ENCODE measurements at regions not wholly inside any gene's neighbourhood (a gene's known extent, or its start where the extent isn't known, plus 50 kb on each side); places are given as distances from the start of the nearest gene placed in this dataset.

GRCh38 chr2:48116497-48116896, 198.0 kb upstream of the FOXN2 start:
- Mint-ChIP-seq H3K9me3 (ENCODE audit: unreplicated experiment) (no peaks in the 10 kb centered on the region), H3K27me3 (ENCODE audit: insufficient read depth, unreplicated experiment) (no peaks in the 10 kb centered on the region), H3K4me3 (ENCODE audit: unreplicated experiment) (no peak overlapping the region), H3K4me1 (ENCODE audit: low read depth, unreplicated experiment) (peaks cover 22% of the 10 kb centered on the region), H3K36me3 (ENCODE audit: insufficient read depth, unreplicated experiment) (no peaks in the 10 kb centered on the region), H3K27ac (ENCODE audit: unreplicated experiment) (no peak overlapping the region)
- ChIA-PET CTCF (no interaction called here), POLR2A (no interaction called here)
- intact Hi-C loops (cut with micrococcal nuclease; ENCODE audit: unreplicated experiment): no loop called here
- H3K36me3 ChIP-seq (ENCODE audit: control insufficient read depth, insufficient read depth, low read length): no peaks in the 10 kb centered on the region
- no peak overlapping the region for H3K4me3 ChIP-seq (ENCODE audit: low read depth, low read length)
- no peak for TF ChIP-seq CTCF (IDR thresholded peaks at IDR 0.05; ENCODE audit: insufficient read depth in 1 of 2, low read depth in 1 of 2, low read length in 1 of 2, severe bottlenecking in 1 of 2, unreplicated experiment in 1 of 2)
- H3K27me3 ChIP-seq (replicated peaks; ENCODE audit: control insufficient read depth, insufficient read depth, low read length): no peaks in the 10 kb centered on the region
- BruUV-seq (replicated peaks): no TSS peak
- peaks cover 34% of the 10 kb centered on the region for H3K4me1 ChIP-seq
- no peaks in the 10 kb centered on the region for H3K9me3 ChIP-seq
- DNase-seq: no peak

GRCh38 chr2:48118895-48119294, 195.6 kb upstream of the FOXN2 start:
- no peak for DNase-seq
- POLR2A ChIA-PET: no interaction called here
- Mint-ChIP-seq H3K9me3 (ENCODE audit: unreplicated experiment) (no peaks in the 10 kb centered on the region), H3K4me3 (ENCODE audit: unreplicated experiment) (no peak overlapping the region), H3K27me3 (ENCODE audit: insufficient read depth, unreplicated experiment) (no peaks in the 10 kb centered on the region), H3K27ac (ENCODE audit: unreplicated experiment) (no peak overlapping the region), H3K4me1 (ENCODE audit: low read depth, unreplicated experiment) (peaks cover 15% of the 10 kb centered on the region), H3K36me3 (ENCODE audit: insufficient read depth, unreplicated experiment) (no peaks in the 10 kb centered on the region)
- CTCF ChIA-PET: no interaction called here
- Histone ChIP-seq H3K9me3 (no peaks in the 10 kb centered on the region), H3K36me3 (ENCODE audit: control insufficient read depth, insufficient read depth, low read length) (no peaks in the 10 kb centered on the region), H3K27me3 (replicated peaks; ENCODE audit: control insufficient read depth, insufficient read depth, low read length) (no peaks in the 10 kb centered on the region), H3K4me3 (ENCODE audit: low read depth, low read length) (no peak overlapping the region), H3K4me1 (peaks cover 13% of the 10 kb centered on the region)
- no peak for TF ChIP-seq CTCF (IDR thresholded peaks at IDR 0.05; ENCODE audit: insufficient read depth in 1 of 2, low read depth in 1 of 2, low read length in 1 of 2, severe bottlenecking in 1 of 2, unreplicated experiment in 1 of 2)
- BruUV-seq (replicated peaks): no TSS peak
- intact Hi-C loops (cut with micrococcal nuclease; ENCODE audit: unreplicated experiment): no loop called here

DNA sequence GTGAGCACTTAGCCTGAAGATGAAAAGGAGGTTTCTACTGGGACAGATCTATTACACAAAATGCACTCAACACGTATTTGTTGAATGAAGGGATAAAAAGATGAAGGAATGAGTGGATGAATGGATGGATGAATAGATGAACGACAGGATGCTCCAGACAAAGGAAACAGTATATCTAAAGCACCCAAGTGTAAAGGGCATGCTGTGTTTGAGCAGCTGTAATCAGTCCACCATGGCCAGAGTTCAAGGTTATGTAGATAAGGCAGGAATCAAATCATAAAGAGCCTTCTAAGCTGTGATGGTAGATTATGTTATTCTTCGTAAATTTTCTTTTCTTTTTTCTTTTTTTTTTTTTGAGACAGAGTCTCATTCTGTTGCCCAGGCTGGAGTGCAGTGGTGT, 194.4 kb upstream of the FOXN2 start:
- no peak for DNase-seq
- CTCF ChIA-PET: no interaction called here
- Histone ChIP-seq H3K4me1 (peaks cover 1% of the 10 kb centered on the region; the same call in 1 of the 2 replicates), H3K27me3 (replicated peaks; ENCODE audit: control insufficient read depth, insufficient read depth, low read length) (no peaks in the 10 kb centered on the region), H3K9me3 (no peaks in the 10 kb centered on the region), H3K4me3 (ENCODE audit: low read depth, low read length) (no peak overlapping the region), H3K36me3 (ENCODE audit: control insufficient read depth, insufficient read depth, low read length) (no peaks in the 10 kb centered on the region)
- Mint-ChIP-seq H3K27ac (ENCODE audit: unreplicated experiment) (no peak overlapping the region), H3K36me3 (ENCODE audit: insufficient read depth, unreplicated experiment) (no peaks in the 10 kb centered on the region), H3K9me3 (ENCODE audit: unreplicated experiment) (no peaks in the 10 kb centered on the region), H3K27me3 (ENCODE audit: insufficient read depth, unreplicated experiment) (no peaks in the 10 kb centered on the region), H3K4me3 (ENCODE audit: unreplicated experiment) (no peak overlapping the region), H3K4me1 (ENCODE audit: low read depth, unreplicated experiment) (peaks cover 3% of the 10 kb centered on the region)
- POLR2A ChIA-PET: no interaction called here
- BruUV-seq (replicated peaks): no TSS peak
- no peak for TF ChIP-seq CTCF (IDR thresholded peaks at IDR 0.05; ENCODE audit: insufficient read depth in 1 of 2, low read depth in 1 of 2, low read length in 1 of 2, severe bottlenecking in 1 of 2, unreplicated experiment in 1 of 2)
- intact Hi-C loops (cut with micrococcal nuclease; ENCODE audit: unreplicated experiment): no loop called here

All from Caco-2 (cell line).